ENCODE measurements at regions not wholly inside any gene's neighbourhood (a gene's known extent, or its start where the extent isn't known, plus 50 kb on each side); places are given as distances from the start of the nearest gene placed in this dataset.

DNA sequence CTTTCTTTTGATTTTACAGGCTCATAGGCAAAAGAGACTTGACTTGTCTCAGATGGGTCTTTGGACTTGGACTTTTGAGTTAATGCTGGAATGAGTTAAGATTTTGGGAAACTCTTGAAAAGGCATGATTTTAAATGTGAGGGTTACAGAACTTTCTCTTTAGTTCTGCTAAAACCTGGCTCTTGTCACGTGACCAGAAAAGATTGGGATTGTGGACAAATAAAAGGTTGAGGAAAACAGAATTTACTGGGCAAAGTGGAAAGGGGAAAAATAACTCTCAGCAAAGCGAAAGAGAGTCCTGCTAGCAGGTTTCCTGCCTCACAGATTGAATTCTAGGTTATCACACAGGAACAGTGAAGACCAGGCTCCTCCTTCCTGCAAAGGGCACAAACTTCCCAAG lies 114.0 kb downstream of the SPANXN4 start:
- TF ChIP-seq EZH2 (IDR thresholded peaks at IDR 0.05) = no peak
- TF ChIP-seq POLR2AphosphoS5 (IDR thresholded peaks at IDR 0.05; ENCODE audit: borderline replicate concordance, low read depth, low read length) = no peak
- TF ChIP-seq FOXP2 (optimal IDR thresholded peaks at IDR 0.05; ENCODE audit: control extremely low read depth, extremely low read length, insufficient read depth) = no peak
